ENCODE measurements at regions not wholly inside any gene's neighbourhood (a gene's known extent, or its start where the extent isn't known, plus 50 kb on each side); places are given as distances from the start of the nearest gene placed in this dataset.

DNA sequence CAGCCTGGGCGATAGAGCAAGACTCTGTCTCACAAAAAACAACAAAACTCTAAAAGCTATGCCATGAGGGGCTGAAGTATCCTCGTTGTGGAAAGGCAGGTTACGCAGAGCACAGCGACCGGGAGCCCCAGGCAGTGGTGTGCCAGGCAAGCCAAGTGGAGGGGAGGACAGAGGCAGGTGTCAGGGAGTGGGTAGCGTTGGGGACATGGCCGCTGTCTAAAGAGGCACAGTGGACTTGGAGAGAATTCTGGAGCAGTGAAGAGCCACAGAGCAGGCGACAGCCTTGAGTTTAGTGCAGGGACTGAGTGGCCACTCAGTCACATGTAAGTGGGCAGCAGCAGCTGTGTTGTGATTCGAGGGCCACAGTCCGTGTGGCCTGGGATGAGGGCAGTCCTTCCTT, 541.7 kb downstream of the FGF9 start:
- TF ChIP-seq, protein P1, sequence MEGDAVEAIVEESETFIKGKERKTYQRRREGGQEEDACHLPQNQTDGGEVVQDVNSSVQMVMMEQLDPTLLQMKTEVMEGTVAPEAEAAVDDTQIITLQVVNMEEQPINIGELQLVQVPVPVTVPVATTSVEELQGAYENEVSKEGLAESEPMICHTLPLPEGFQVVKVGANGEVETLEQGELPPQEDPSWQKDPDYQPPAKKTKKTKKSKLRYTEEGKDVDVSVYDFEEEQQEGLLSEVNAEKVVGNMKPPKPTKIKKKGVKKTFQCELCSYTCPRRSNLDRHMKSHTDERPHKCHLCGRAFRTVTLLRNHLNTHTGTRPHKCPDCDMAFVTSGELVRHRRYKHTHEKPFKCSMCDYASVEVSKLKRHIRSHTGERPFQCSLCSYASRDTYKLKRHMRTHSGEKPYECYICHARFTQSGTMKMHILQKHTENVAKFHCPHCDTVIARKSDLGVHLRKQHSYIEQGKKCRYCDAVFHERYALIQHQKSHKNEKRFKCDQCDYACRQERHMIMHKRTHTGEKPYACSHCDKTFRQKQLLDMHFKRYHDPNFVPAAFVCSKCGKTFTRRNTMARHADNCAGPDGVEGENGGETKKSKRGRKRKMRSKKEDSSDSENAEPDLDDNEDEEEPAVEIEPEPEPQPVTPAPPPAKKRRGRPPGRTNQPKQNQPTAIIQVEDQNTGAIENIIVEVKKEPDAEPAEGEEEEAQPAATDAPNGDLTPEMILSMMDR (IDR thresholded peaks at IDR 0.05) = no peak
- TF ChIP-seq POLR2A (IDR thresholded peaks at IDR 0.05) = no peak

All from testis (tissue), 2 donors.